ENCODE measurements at regions not wholly inside any gene's neighbourhood (a gene's known extent, or its start where the extent isn't known, plus 50 kb on each side); places are given as distances from the start of the nearest gene placed in this dataset.

DNA sequence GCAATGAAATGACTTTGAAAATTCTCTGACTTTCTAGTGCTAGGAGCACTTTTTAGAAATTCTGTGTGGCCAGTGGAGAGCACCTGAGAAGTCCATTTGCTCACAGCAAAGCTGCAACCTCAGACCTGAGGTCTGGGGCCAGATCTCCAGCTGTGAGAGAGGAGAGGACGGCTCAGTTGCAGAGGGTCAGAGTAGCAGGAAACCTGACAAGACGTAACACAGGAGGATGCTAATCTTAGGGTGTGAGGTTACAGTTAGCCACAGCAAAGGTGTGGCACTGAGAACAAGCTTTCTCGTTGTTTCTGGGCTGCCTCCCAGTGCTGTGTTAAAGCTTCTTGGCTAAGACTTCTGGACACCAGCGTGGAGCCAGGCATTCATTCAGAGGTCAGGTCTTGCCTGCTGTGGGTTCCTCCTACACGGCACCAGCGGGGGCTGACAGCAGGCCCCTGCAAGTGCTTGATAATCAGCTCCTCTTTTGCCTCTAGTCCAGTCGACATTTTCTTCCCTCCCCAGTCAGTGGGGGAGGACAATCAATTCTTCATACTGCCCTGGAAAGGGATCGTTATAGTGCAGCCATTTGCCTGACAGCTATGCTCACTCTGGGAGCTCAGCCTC, 435.4 kb upstream of the DPP6 start (continued):
- TF ChIP-seq CTCF (IDR thresholded peaks at IDR 0.05; ENCODE audit: low read depth, low read length, missing input control) (no peak), GABPA (IDR thresholded peaks at IDR 0.05 in 1 of 2, conservative IDR thresholded peaks at IDR 0.05 in 1 of 2) (no peak), FOXA2 (IDR thresholded peaks at IDR 0.05) (no peak), RAD21 (IDR thresholded peaks at IDR 0.05) (no peak), EGR1 (IDR thresholded peaks at IDR 0.05; ENCODE audit: low read depth in 2 of 2) (no peak)
- TF ChIP-seq, protein P1, sequence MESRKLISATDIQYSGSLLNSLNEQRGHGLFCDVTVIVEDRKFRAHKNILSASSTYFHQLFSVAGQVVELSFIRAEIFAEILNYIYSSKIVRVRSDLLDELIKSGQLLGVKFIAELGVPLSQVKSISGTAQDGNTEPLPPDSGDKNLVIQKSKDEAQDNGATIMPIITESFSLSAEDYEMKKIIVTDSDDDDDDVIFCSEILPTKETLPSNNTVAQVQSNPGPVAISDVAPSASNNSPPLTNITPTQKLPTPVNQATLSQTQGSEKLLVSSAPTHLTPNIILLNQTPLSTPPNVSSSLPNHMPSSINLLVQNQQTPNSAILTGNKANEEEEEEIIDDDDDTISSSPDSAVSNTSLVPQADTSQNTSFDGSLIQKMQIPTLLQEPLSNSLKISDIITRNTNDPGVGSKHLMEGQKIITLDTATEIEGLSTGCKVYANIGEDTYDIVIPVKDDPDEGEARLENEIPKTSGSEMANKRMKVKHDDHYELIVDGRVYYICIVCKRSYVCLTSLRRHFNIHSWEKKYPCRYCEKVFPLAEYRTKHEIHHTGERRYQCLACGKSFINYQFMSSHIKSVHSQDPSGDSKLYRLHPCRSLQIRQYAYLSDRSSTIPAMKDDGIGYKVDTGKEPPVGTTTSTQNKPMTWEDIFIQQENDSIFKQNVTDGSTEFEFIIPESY (IDR thresholded peaks at IDR 0.05) = no peak

- Histone ChIP-seq H3K4me1 (ENCODE audit: control insufficient read depth in 4 of 4, insufficient read depth in 4 of 4, low read length in 3 of 4) (no peaks in the 10 kb centered on the region), H3K4me3 (ENCODE audit: low read depth in 1 of 3, low read length in 3 of 3) (no peak overlapping the region), H3K36me3 (ENCODE audit: control insufficient read depth in 4 of 4, insufficient read depth in 3 of 4, low read depth in 1 of 4, low read length in 3 of 4) (no peaks in the 10 kb centered on the region), H3K27me3 (ENCODE audit: control insufficient read depth in 4 of 4, insufficient read depth in 4 of 4, low read length in 3 of 4) (no peaks in the 10 kb centered on the region), H3K27ac (ENCODE audit: low read depth in 1 of 2, low read length in 2 of 2) (no peak overlapping the region), H3K9ac (ENCODE audit: low read depth in 1 of 2, low read length in 2 of 2) (no peak overlapping the region), H3K9me3 (ENCODE audit: control insufficient read depth in 4 of 4, low read length in 3 of 4) (no peaks in the 10 kb centered on the region)
- DNase-seq (ENCODE audit: low spot score) = no peak
- TF ChIP-seq NR2F2 (IDR thresholded peaks at IDR 0.05) (no peak), EGR1 (IDR thresholded peaks at IDR 0.05; ENCODE audit: low read depth in 2 of 2) (no peak), JUND (IDR thresholded peaks at IDR 0.05) (no peak), MAX (IDR thresholded peaks at IDR 0.05) (no peak), TAF1 (conservative IDR thresholded peaks at IDR 0.05) (no peak), FOXA2 (IDR thresholded peaks at IDR 0.05) (no peak), CTCF (IDR thresholded peaks at IDR 0.05; ENCODE audit: low read depth, low read length, missing input control) (no peak), GABPA (IDR thresholded peaks at IDR 0.05 in 1 of 2, conservative IDR thresholded peaks at IDR 0.05 in 1 of 2) (no peak), RAD21 (IDR thresholded peaks at IDR 0.05) (no peak), YY1 (IDR thresholded peaks at IDR 0.05) (no peak), SP1 (IDR thresholded peaks at IDR 0.05) (no peak), FOXA1 (IDR thresholded peaks at IDR 0.05) (no peak), REST (IDR thresholded peaks at IDR 0.05) (no peak)
- TF ChIP-seq, protein P1 (IDR thresholded peaks at IDR 0.05) = no peak
Measured at GRCh38 chr7:153627323-153627722, 424.9 kb upstream of the DPP6 start.

Data from liver (tissue), 7 donors.